ENCODE measurements at regions not wholly inside any gene's neighbourhood (a gene's known extent, or its start where the extent isn't known, plus 50 kb on each side); places are given as distances from the start of the nearest gene placed in this dataset.

DNA sequence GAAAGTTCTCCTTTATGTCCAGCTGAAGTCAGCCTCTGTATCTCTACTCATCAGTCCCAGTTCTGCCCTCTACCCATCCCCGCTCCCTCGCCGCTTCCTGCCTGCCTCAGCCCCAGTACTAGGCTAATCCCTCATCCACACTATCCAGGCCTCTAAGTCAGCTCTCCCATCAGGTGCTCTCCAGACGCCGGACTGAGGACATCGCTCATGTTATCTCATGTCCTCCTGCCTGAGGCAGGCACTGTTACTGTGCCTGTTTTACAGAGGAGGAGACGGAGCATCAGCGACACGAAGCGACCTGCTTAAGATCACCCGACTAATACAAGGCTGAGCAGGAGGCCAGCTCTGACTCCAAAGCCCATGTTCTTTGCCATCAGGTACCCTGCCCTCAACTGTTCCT, 57.3 kb upstream of the RUNX3 start:
- no peak for DNase-seq (ENCODE audit: low read depth, low spot score)

DNA sequence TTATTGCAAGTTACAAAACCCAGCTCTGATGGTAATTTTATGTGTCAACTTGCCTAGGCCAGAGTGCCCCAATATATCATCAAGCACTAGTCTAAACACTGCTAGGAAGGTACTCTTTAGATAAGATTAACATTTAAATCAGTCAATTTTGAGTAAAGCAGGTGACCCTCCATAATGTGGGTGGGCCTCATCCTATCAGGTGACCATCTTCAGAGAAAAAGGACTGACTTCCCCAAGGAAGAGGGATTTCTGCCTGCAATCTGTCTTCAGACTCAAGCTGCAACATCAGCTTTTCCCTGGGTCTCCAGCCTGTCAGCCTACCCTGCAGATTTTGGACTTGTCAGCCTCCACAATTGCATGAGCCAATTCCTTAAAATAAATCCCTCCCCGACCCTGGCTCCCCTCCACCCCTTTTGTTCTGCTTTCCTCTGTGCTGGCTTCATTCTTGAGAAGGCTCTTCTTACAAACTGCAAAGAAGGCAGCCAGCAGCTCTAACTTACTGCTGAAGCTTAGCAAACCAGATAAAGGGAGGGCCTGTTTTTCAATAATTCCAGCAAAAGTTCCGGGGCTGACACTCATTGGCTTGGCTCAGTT, 56.4 kb upstream of the RUNX3 start:
- DNase-seq (ENCODE audit: low read depth, low spot score): no peak

DNA sequence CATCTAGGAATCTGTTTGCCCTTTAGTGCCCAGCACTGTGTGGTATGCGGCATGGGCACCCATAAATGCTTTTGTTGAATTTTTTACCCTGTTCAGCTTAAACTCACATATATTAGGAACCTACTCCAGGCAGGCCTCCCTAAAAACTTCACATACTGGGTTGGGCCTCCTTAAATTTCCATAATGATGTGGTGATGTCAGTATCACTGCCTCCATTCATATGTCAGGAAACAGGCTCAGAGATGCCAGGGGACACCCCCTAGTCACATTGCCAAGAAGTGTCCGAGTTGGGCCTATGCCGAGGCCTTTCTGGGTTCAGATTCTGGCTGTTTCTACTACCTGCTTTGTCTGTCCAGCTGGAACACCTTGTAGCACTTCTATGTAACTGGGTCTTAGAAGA, 55.7 kb upstream of the RUNX3 start:
- no peak for DNase-seq (ENCODE audit: low read depth, low spot score)

DNA sequence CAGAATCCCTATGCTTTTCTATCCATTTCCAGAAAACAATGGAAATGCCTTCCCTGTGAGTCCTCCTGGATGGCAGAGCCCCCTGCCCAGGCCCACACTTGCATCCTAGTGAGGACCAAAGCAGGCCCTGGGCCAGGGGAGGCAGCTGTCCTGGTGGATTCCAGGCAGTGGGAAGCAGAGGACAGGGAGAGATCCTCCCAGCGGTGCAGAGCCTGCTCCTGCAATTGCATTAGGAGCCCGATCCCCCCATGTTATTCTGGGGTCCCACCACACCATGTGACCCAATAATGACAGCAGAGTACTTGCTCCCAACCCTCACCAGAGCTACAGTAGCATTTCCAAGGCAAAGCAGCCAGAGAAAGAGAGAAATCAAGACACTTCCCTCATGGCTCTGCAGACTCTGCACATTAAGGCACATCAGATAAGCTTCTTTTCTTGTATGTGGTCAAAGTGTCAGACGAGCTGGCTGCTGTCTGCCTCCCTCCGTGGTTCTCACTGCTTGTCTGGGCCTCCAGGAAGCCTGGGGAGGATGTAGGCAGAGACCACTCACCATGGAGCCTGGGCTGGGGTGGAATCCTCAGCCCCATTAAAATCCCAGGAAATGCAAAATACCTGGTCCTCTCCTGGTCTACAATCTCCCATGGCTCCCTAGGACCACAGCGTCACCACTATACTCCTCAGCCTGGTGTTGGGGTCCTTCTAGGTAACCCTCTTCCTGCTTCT, 54.9 kb upstream of the RUNX3 start:
- no peak for DNase-seq (ENCODE audit: low read depth, low spot score)

DNA sequence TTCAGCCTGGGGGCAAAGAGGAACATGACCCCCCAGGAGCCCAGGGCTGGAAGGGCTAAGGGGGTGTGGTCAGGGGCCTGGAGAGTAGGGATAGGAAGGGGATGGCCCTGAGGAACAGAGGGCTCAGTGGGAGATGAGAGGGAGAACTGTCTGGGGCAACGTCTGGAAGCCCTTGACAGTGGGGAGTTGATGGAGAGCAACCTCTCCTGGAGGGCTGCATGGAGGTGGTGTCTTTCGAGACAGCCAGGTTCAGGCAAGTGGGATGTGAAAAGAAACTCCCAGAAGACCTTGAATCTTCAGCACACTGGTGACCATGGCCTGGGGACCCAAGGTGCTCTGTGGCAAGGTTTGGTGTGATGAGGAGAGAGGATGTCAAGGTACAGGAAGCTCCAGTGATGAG, 54.2 kb upstream of the RUNX3 start:
- DNase-seq (ENCODE audit: low read depth, low spot score): no peak

DNA sequence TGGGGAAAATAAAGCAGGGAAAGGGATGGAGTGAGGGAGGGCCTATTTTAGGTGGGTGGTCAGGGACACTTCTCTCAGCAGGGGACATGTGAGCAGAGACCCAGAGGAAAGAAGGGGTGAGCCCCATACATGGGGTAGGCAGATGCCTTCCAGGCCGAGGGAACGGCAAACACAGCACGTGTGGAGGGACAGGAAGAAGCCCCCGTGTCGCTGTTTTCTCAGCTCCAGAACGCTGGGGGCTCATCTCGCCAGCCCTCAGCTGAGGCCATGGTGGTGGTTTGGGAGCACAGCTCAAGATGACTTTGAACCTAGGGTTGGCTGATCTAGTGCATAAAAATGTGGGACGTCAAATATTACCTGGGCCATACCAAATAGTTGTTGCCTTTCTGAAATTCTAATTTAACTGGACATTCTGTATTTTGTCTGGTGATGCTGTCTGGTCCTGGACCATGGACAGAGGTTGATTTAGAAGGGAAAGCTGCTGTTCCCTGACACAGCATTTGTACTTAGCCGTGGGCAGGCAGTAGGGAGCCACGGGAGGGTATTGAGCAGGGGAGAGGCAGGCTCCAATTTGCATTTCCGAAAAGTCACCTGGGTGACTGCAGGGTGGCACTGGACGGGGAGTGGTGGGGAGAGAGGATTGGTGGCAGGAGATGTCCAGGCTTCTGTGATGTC, 53.1 kb upstream of the RUNX3 start:
- no peak for DNase-seq (ENCODE audit: low read depth, low spot score)

DNA sequence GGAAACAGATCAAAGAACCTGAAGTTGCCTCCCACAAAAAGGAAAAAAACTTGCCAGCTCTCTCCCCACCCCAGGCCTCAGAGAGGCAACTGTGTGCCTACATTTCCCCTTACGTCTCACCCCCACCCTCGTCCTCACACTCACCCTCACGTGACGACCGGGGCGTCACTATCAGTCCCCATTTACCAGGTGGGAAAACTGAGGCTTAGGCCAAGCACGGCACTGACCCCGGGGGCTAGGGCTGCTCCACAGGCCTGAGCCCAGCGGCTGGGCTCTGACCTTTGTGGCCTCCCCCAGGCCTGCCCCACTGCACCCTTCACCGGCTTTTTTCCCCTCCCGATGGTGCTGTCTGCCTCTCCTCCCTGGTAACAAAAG, 51.5 kb upstream of the RUNX3 start:
- DNase-seq (ENCODE audit: low read depth, low spot score): no peak

DNA sequence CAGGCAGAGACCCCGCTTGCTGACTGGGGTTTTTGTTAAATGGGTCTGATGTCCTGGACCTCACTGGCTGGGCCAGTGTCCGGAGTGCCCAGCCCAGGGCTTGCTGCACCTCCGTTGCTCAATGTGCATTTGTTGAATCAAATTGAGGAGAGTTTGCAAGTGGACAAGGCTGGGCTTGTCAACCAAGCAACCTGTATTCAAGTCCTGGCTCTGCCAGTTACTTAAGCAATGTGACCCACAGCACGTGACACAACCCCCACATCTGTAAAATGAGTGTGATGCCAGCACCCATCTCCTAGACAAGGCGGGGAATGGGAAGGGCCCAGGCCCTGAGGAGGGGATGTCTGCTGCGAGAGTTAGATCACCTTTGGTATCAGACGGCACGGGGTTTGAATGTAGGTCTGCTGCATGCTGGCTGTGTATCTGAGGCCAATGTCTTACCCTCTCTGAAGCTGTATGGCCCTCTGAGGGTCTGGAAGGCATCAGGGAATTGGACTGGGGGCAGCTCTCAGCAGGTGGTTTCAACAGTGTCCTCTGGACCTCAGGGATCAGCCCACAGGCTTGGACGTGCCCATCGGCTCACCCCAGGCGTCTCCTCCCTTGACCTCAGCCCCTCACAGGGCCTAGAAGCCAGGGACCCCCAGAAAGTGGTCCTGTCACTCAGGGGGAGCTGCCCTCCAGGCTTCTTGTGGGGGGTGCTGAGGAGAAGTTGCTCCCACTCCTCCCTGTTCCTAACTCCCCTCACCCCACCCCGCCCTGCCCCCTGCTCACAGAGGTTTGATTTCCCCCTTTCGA, 51.0 kb upstream of the RUNX3 start:
- DNase-seq (ENCODE audit: low read depth, low spot score): no peak
